NCI-H1105 (cell line): ENCODE measurements at regions not wholly inside any gene's neighbourhood (a gene's known extent, or its start where the extent isn't known, plus 50 kb on each side); places are given as distances from the start of the nearest gene placed in this dataset.

Source experiments
- DNase-seq: peaks from one replicate; lab custom pipeline; 2025; lab: John Stamatoyannopoulos, UW

GRCh38 chr12:43117226-43117930 lies 434.6 kb downstream of the ADAMTS20 start:
- DNase-seq: no peak

GRCh38 chr12:43115441-43116160 lies 436.4 kb downstream of the ADAMTS20 start:
- DNase-seq: no peak

GRCh38 chr12:43114316-43114715 lies 437.7 kb downstream of the ADAMTS20 start:
- no peak for DNase-seq

GRCh38 chr12:43113616-43114015 lies 438.4 kb downstream of the ADAMTS20 start:
- DNase-seq: no peak

- no peak for DNase-seq
These were observed 438.9 kb downstream of the ADAMTS20 start for GRCh38 chr12:43113135-43113534.

- DNase-seq: no peak
These were observed 439.7 kb downstream of the ADAMTS20 start for GRCh38 chr12:43112101-43112920.

GRCh38 chr12:43111608-43112007 lies 440.4 kb downstream of the ADAMTS20 start:
- DNase-seq: no peak

GRCh38 chr12:43109631-43110345 lies 442.2 kb downstream of the ADAMTS20 start:
- no peak for DNase-seq

- DNase-seq: no peak
These were observed 443.3 kb downstream of the ADAMTS20 start for GRCh38 chr12:43108656-43109055.

- no peak for DNase-seq
These were observed 444.8 kb downstream of the ADAMTS20 start for GRCh38 chr12:43107026-43107775.

- no peak for DNase-seq
These were observed 445.6 kb downstream of the ADAMTS20 start for GRCh38 chr12:43106355-43106754.

- no peak for DNase-seq
These were observed 446.5 kb downstream of the ADAMTS20 start for GRCh38 chr12:43105426-43105981.

- DNase-seq: no peak
These were observed 447.5 kb downstream of the ADAMTS20 start for GRCh38 chr12:43104494-43104893.

- peak; percentile 8 for DNase-seq
These were observed 448.1 kb downstream of the ADAMTS20 start for GRCh38 chr12:43103866-43104265.

- DNase-seq: no peak
These were observed 449.3 kb downstream of the ADAMTS20 start for GRCh38 chr12:43102546-43103264.

- no peak for DNase-seq
These were observed 451.8 kb downstream of the ADAMTS20 start for GRCh38 chr12:43100231-43100630.

- peak; percentile 1 for DNase-seq
These were observed 452.3 kb downstream of the ADAMTS20 start for GRCh38 chr12:43099691-43100163.

GRCh38 chr12:43098766-43099550 lies 453.0 kb downstream of the ADAMTS20 start:
- DNase-seq: no peak

GRCh38 chr12:43098071-43098470 lies 453.9 kb downstream of the ADAMTS20 start:
- no peak for DNase-seq
